ENCODE measurements at regions not wholly inside any gene's neighbourhood (a gene's known extent, or its start where the extent isn't known, plus 50 kb on each side); places are given as distances from the start of the nearest gene placed in this dataset.

GRCh38 chr4:24328310-24328709 is 256.0 kb downstream of the DHX15 start:
- TF ChIP-seq TSHZ2 (CRISPR knock-in tag; IDR thresholded peaks at IDR 0.05), result no peak
- TF ChIP-seq ZNF8 (CRISPR knock-in tag; IDR thresholded peaks at IDR 0.05), result no peak
- no peak for TF ChIP-seq ARNTL (CRISPR knock-in tag; IDR thresholded peaks at IDR 0.05; ENCODE audit: borderline replicate concordance, low read depth)
- no peak for TF ChIP-seq OSR1 (CRISPR knock-in tag; IDR thresholded peaks at IDR 0.05)
- TF ChIP-seq TOX (CRISPR knock-in tag; IDR thresholded peaks at IDR 0.05; ENCODE audit: borderline replicate concordance), result no peak
- TF ChIP-seq BACH2 (CRISPR knock-in tag; IDR thresholded peaks at IDR 0.05; ENCODE audit: borderline replicate concordance), result no peak
- no peak for TF ChIP-seq SNAI2 (CRISPR knock-in tag; IDR thresholded peaks at IDR 0.05)
- TF ChIP-seq PATZ1 (CRISPR knock-in tag; IDR thresholded peaks at IDR 0.05; ENCODE audit: borderline replicate concordance), result no peak
- no peak for TF ChIP-seq CSDC2 (CRISPR knock-in tag; IDR thresholded peaks at IDR 0.05)
- TF ChIP-seq RARB (CRISPR knock-in tag; IDR thresholded peaks at IDR 0.05), result no peak
- TF ChIP-seq ESRRG (CRISPR knock-in tag; IDR thresholded peaks at IDR 0.05), result no peak
- no peak for TF ChIP-seq ISL1 (CRISPR knock-in tag; IDR thresholded peaks at IDR 0.05)
- no peak for TF ChIP-seq ZNF70 (CRISPR knock-in tag; IDR thresholded peaks at IDR 0.05)
